ENCODE measurements at regions not wholly inside any gene's neighbourhood (a gene's known extent, or its start where the extent isn't known, plus 50 kb on each side); places are given as distances from the start of the nearest gene placed in this dataset.

- TF ChIP-seq POLR2A (IDR thresholded peaks at IDR 0.05) (no peak), EP300 (IDR thresholded peaks at IDR 0.05) (no peak), POLR2AphosphoS5 (IDR thresholded peaks at IDR 0.05) (no peak)
These were observed 356.8 kb downstream of the SEC14L1 start for GRCh38 chr17:77497578-77497934.

Data from stomach (tissue), 4 donors.